ENCODE measurements at regions not wholly inside any gene's neighbourhood (a gene's known extent, or its start where the extent isn't known, plus 50 kb on each side); places are given as distances from the start of the nearest gene placed in this dataset.

DNA sequence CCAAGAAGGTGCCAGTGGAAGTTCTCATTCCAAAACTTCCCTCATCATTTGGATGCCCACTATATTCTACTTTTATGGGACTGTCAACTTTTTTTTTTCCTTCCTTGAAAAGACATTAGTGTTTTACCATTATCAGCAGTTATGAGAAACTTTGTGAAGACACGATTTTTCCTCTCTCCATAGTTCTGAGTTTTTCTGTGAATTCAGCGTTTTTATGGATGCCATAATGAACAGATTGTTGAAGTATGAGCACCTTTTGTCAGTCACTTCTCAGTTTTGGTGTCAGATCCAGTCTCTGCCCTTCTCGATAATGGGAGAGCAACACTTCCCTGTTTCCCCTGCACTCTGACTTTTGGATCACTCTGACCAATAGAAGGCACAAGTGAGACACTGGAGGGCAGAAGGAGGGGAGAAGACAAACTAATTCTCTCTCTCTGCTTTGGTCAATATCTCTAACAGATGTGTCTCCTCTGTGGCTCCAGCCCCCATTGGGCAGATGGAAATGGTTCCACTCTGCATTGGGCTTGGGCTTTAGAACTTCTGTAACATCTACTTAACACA, 53.5 kb upstream of the FN1 start:
- Histone ChIP-seq H3K4me1 (replicated peaks in 1 of 2; ENCODE audit: control insufficient read depth in 2 of 2, insufficient read depth in 2 of 2, low read length in 2 of 2) (no peaks in the 10 kb centered on the region), H3K9me1 (ENCODE audit: control insufficient read depth, insufficient read depth, low read length) (no peaks in the 10 kb centered on the region), H3K27me3 (ENCODE audit: control insufficient read depth in 2 of 2, insufficient read depth in 2 of 2, low read length in 2 of 2) (no peaks in the 10 kb centered on the region), H3K36me3 (ENCODE audit: control insufficient read depth, insufficient read depth, low read length) (no peaks in the 10 kb centered on the region), H3K4me2 (ENCODE audit: insufficient read depth, low read length) (no peak overlapping the region), H2AFZ (ENCODE audit: low read depth, low read length) (peak overlapping the region; percentile 47), H3K9me3 (replicated peaks; ENCODE audit: control insufficient read depth, insufficient read depth, low read depth, low read length) (no peaks in the 10 kb centered on the region), H4K20me1 (replicated peaks; ENCODE audit: control insufficient read depth, insufficient read depth, low read length) (no peaks in the 10 kb centered on the region), H3K79me2 (ENCODE audit: control insufficient read depth, insufficient read depth, low read length) (no peaks in the 10 kb centered on the region), H3K27ac (ENCODE audit: extremely low read depth, low read depth, low read length) (no peak overlapping the region), H3K9ac (ENCODE audit: insufficient read depth in 1 of 2, low read depth in 2 of 2, low read length in 2 of 2) (no peak overlapping the region), H3K4me3 (no peak overlapping the region)
- in situ Hi-C loops (cut with MboI) (no loop called here), intact Hi-C loops (cut with micrococcal nuclease) (no loop called here)
- 0% methylated on average over 2 of the region's 3 CpGs for WGBS (ENCODE audit: insufficient coverage, low coverage, missing lambda C conversion rate)
- POLR2A ChIA-PET = interaction anchor here (0.5 kb wide), 1 partner anchor 44 kb away, joined by 3 read pairs; no protein-coding TSS in a partner anchor
- FAIRE-seq (no peak), DNase-seq (ENCODE audit: extremely low read depth in 1 of 4, low spot score in 3 of 4) (peak in 2 of 4 experiments; percentile 10 to 36), ATAC-seq (peak; percentile 79)
- BruUV-seq (replicated peaks) = no TSS peak
- CTCF ChIA-PET (ENCODE audit: low intra/inter-chr PET ratio) = no interaction called here
- TF ChIP-seq DPF2 (IDR thresholded peaks at IDR 0.05) (no peak), NFIC (IDR thresholded peaks at IDR 0.05) (no peak), STAG1 (CRISPR knock-in tag; IDR thresholded peaks at IDR 0.05; ENCODE audit: borderline replicate concordance) (no peak), ZBED1 (IDR thresholded peaks at IDR 0.05) (no peak), ZKSCAN3 (CRISPR knock-in tag; IDR thresholded peaks at IDR 0.05) (no peak), ZNF140 (CRISPR knock-in tag; IDR thresholded peaks at IDR 0.05) (no peak), KDM1A (IDR thresholded peaks at IDR 0.05) (no peak), SLC30A9 (CRISPR knock-in tag; IDR thresholded peaks at IDR 0.05) (no peak), SOX6 (IDR thresholded peaks at IDR 0.05) (no peak), ZNF124 (CRISPR knock-in tag; IDR thresholded peaks at IDR 0.05) (no peak), RAD21 (CRISPR knock-in tag; conservative IDR thresholded peaks at IDR 0.05 in 1 of 2, IDR thresholded peaks at IDR 0.05 in 1 of 2) (peak; percentile 31 to 65), TEAD1 (CRISPR knock-in tag; IDR thresholded peaks at IDR 0.05) (no peak), MAFG (tag; conservative IDR thresholded peaks at IDR 0.05) (0 out of 2 replicates have a peak, but pooled peaks have one; percentile 58), BRD9 (IDR thresholded peaks at IDR 0.05; ENCODE audit: low read depth, partially characterized antibody) (no peak), KDM5B (IDR thresholded peaks at IDR 0.05; ENCODE audit: insufficient replicate concordance, low read depth, low read length) (no peak), POLR2H (tag; IDR thresholded peaks at IDR 0.05; ENCODE audit: low read depth) (no peak), ZBTB7A (IDR thresholded peaks at IDR 0.05; ENCODE audit: borderline replicate concordance, control insufficient read depth, low read depth, low read length) (no peak)
- TF ChIP-seq, protein P1, sequence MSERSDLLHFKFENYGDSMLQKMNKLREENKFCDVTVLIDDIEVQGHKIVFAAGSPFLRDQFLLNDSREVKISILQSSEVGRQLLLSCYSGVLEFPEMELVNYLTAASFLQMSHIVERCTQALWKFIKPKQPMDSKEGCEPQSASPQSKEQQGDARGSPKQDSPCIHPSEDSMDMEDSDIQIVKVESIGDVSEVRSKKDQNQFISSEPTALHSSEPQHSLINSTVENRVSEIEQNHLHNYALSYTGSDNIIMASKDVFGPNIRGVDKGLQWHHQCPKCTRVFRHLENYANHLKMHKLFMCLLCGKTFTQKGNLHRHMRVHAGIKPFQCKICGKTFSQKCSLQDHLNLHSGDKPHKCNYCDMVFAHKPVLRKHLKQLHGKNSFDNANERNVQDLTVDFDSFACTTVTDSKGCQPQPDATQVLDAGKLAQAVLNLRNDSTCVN (CRISPR knock-in tag; IDR thresholded peaks at IDR 0.05) = no peak
- TF ChIP-seq, protein P2, sequence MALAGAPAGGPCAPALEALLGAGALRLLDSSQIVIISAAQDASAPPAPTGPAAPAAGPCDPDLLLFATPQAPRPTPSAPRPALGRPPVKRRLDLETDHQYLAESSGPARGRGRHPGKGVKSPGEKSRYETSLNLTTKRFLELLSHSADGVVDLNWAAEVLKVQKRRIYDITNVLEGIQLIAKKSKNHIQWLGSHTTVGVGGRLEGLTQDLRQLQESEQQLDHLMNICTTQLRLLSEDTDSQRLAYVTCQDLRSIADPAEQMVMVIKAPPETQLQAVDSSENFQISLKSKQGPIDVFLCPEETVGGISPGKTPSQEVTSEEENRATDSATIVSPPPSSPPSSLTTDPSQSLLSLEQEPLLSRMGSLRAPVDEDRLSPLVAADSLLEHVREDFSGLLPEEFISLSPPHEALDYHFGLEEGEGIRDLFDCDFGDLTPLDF (CRISPR knock-in tag; IDR thresholded peaks at IDR 0.05) = no peak
- TF ChIP-seq, protein P3, sequence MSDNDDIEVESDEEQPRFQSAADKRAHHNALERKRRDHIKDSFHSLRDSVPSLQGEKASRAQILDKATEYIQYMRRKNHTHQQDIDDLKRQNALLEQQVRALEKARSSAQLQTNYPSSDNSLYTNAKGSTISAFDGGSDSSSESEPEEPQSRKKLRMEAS (CRISPR knock-in tag; IDR thresholded peaks at IDR 0.05) = no peak
- TF ChIP-seq, protein P4, sequence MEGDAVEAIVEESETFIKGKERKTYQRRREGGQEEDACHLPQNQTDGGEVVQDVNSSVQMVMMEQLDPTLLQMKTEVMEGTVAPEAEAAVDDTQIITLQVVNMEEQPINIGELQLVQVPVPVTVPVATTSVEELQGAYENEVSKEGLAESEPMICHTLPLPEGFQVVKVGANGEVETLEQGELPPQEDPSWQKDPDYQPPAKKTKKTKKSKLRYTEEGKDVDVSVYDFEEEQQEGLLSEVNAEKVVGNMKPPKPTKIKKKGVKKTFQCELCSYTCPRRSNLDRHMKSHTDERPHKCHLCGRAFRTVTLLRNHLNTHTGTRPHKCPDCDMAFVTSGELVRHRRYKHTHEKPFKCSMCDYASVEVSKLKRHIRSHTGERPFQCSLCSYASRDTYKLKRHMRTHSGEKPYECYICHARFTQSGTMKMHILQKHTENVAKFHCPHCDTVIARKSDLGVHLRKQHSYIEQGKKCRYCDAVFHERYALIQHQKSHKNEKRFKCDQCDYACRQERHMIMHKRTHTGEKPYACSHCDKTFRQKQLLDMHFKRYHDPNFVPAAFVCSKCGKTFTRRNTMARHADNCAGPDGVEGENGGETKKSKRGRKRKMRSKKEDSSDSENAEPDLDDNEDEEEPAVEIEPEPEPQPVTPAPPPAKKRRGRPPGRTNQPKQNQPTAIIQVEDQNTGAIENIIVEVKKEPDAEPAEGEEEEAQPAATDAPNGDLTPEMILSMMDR (IDR thresholded peaks at IDR 0.05 in 2 of 3, conservative IDR thresholded peaks at IDR 0.05 in 1 of 3; ENCODE audit: insufficient read depth in 2 of 3, low read depth in 1 of 3, low read length in 3 of 3) = peak in 2 of 3 experiments; percentile 12 to 35; a peak in 2 of 6 replicates
